Stomach (tissue), 4 donors: ENCODE measurements at regions not wholly inside any gene's neighbourhood (a gene's known extent, or its start where the extent isn't known, plus 50 kb on each side); places are given as distances from the start of the nearest gene placed in this dataset.

ENCODE experiments used
- EP300 ChIP-seq: sonication (generic); formaldehyde crosslinking; IDR thresholded peaks from one replicate; pipeline ENCODE4 v1.6.1; 2017; ENCODE audit warnings: antibody characterized with exemption
- POLR2A ChIP-seq, 4 donors: fragments of 450-650 bp; IDR thresholded peaks; one replicate each; pipeline ENCODE4 v1.6.1; 2016; ENCODE audit warnings: antibody characterized with exemption in 4 of 4, control low read depth in 2 of 4, mild to moderate bottlenecking in 1 of 4, moderate library complexity in 1 of 4
- POLR2AphosphoS5 ChIP-seq, 3 donors: sonication (generic); formaldehyde crosslinking; IDR thresholded peaks; one replicate each; pipeline ENCODE4 v1.6.1; 2016; ENCODE audit warnings: antibody characterized with exemption in 3 of 3
- TF ChIP-seq, protein P1 (sequence below), 7 experiments: fragments of 450-650 bp in 4 of 7; fragments of 200-600 bp in 3 of 7; sonication (generic) in 3 of 7; IDR thresholded peaks; one replicate each; pipeline ENCODE4 v1.5.1; 2016 to 2019; ENCODE audit warnings: antibody characterized with exemption in 7 of 7, control low read depth in 2 of 7, mild to moderate bottlenecking in 1 of 7

DNA sequence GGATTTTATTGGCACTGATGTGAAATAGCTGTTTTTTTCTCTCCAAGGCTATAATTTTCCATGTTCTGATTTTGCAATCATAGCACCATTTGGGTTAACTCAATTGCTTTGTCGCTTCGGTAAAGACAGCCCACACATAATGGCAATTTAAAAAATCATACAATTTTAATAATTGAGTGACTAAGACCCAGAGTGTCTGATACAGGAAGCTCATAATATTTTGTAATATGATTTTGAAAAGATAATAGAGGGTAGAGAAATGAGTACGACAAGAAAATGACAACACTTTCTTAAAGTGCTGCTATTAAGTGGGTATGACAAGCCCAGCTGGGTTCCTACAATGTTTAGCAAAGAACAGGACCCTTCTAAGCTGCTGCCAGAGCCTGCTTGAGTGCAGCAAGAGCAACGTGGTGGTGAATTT, 439.1 kb downstream of the METTL15 start:
- TF ChIP-seq, protein P1, sequence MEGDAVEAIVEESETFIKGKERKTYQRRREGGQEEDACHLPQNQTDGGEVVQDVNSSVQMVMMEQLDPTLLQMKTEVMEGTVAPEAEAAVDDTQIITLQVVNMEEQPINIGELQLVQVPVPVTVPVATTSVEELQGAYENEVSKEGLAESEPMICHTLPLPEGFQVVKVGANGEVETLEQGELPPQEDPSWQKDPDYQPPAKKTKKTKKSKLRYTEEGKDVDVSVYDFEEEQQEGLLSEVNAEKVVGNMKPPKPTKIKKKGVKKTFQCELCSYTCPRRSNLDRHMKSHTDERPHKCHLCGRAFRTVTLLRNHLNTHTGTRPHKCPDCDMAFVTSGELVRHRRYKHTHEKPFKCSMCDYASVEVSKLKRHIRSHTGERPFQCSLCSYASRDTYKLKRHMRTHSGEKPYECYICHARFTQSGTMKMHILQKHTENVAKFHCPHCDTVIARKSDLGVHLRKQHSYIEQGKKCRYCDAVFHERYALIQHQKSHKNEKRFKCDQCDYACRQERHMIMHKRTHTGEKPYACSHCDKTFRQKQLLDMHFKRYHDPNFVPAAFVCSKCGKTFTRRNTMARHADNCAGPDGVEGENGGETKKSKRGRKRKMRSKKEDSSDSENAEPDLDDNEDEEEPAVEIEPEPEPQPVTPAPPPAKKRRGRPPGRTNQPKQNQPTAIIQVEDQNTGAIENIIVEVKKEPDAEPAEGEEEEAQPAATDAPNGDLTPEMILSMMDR (IDR thresholded peaks at IDR 0.05): no peak
- no peak for TF ChIP-seq EP300
- TF ChIP-seq POLR2AphosphoS5 (IDR thresholded peaks at IDR 0.05): no peak
- no peak for TF ChIP-seq POLR2A (IDR thresholded peaks at IDR 0.05)
